SK-N-SH (cell line): ENCODE measurements at regions not wholly inside any gene's neighbourhood (a gene's known extent, or its start where the extent isn't known, plus 50 kb on each side); places are given as distances from the start of the nearest gene placed in this dataset.
"Not testable (repeated sequence)": the region's sequence is repeated elsewhere in the genome, so short reads cannot be mapped to it uniquely, and the experiment has no call there.

ENCODE experiments used
- CTCF ChIA-PET: fragments of 300-600, 350-600 bp; formaldehyde crosslinking; extraction: SDS; loops from one replicate; lab custom pipeline; 2021; lab: Yijun Ruan, JAX
- POLR2A ChIA-PET: fragments of 350-600 bp; sonication (Branson Sonifier 250); formaldehyde crosslinking; extraction: SDS; loops from one replicate; lab custom pipeline; 2020; ENCODE audit warnings: antibody characterized with exemption, inconsistent platforms; lab: Yijun Ruan, JAX
- DNase-seq: peaks from one replicate; pipeline ENCODE4 v3.0.0; 2012
- H2AFZ ChIP-seq: fragments of 200-600 bp; sonication (generic); 2 replicates; pipeline ENCODE4 v1.8.1; 2016; ENCODE audit warnings: antibody characterized with exemption, mild to moderate bottlenecking, low read depth
- H3F3A ChIP-seq: fragments of 200-600 bp; sonication (generic); replicated peaks from 2 replicates; pipeline ENCODE3; 2016; ENCODE audit warnings: antibody characterized with exemption, mild to moderate bottlenecking; ENCODE audit not compliant: insufficient read depth
- H3K27ac ChIP-seq, 2 experiments: fragments of 200-500 bp in 1 of 2; fragments of 200-600 bp in 1 of 2; sonication (Bioruptor generic) in 1 of 2; sonication (generic), shearing (Covaris generic) in 1 of 2; 2 replicates each; pipeline versions ENCODE4 v1.5.1 to v1.6.1; 2014 to 2016; ENCODE audit warnings: low read depth in 2 of 2, inconsistent platforms in 1 of 2, low read length in 1 of 2, mild to moderate bottlenecking in 1 of 2, mixed read lengths in 1 of 2
- H3K27me3 ChIP-seq: fragments of 200-600 bp; sonication (generic), shearing (Covaris generic); 2 replicates; pipeline ENCODE4 v1.6.1; 2016; ENCODE audit warnings: mixed run types; ENCODE audit not compliant: insufficient read depth
- H3K36me3 ChIP-seq, 2 experiments: fragments of 200-500 bp in 1 of 2; fragments of 200-600 bp in 1 of 2; sonication (Bioruptor generic) in 1 of 2; sonication (generic) in 1 of 2; replicated peaks in 1 of 2; 2 replicates each; pipeline versions ENCODE3 to v1.5.1; 2014 to 2016; ENCODE audit warnings: low read length in 1 of 2, mild to moderate bottlenecking in 1 of 2; ENCODE audit not compliant: insufficient read depth in 2 of 2, control insufficient read depth in 1 of 2
- H3K4me1 ChIP-seq, 2 experiments: fragments of 200-500 bp in 1 of 2; fragments of 200-600 bp in 1 of 2; sonication (Bioruptor generic) in 1 of 2; sonication (generic), shearing (Covaris generic) in 1 of 2; 2 replicates each; pipeline versions ENCODE4 v1.5.1 to v1.6.1; 2014 to 2016; ENCODE audit warnings: low read depth in 1 of 2, low read length in 1 of 2, mixed run types in 1 of 2; ENCODE audit not compliant: insufficient read depth in 2 of 2, control insufficient read depth in 1 of 2
- H3K4me2 ChIP-seq: fragments of 200-600 bp; sonication (generic), shearing (Covaris generic); 2 replicates; pipeline ENCODE4 v1.6.1; 2017; ENCODE audit warnings: mixed run types
- H3K4me3 ChIP-seq, 2 experiments: fragments of 200-500 bp in 1 of 2; fragments of 200-600 bp in 1 of 2; sonication (Bioruptor generic) in 1 of 2; sonication (generic), shearing (Covaris generic) in 1 of 2; 2 replicates each; pipeline versions ENCODE4 v1.5.1 to v1.8.1; 2014 to 2016; ENCODE audit warnings: low read depth in 2 of 2, inconsistent platforms in 1 of 2, low read length in 1 of 2, mild to moderate bottlenecking in 1 of 2, mixed read lengths in 1 of 2, moderate library complexity in 1 of 2
- H3K79me2 ChIP-seq: fragments of 200-600 bp; sonication (generic); 2 replicates; pipeline ENCODE4 v1.8.1; 2017; ENCODE audit warnings: mild to moderate bottlenecking; ENCODE audit not compliant: insufficient read depth
- H3K9ac ChIP-seq: fragments of 200-600 bp; sonication (generic); 2 replicates; pipeline ENCODE4 v1.6.1; 2017; ENCODE audit warnings: mixed run types
- H3K9me2 ChIP-seq: fragments of 200-600 bp; sonication (generic); 2 replicates; pipeline ENCODE4 v1.6.1; 2017; ENCODE audit warnings: mixed run types
- H3K9me3 ChIP-seq: fragments of 200-600 bp; sonication (generic); 2 replicates; pipeline ENCODE4 v1.6.1; 2017; ENCODE audit warnings: mixed run types, mild to moderate bottlenecking, moderate library complexity
- H4K20me1 ChIP-seq: fragments of 200-600 bp; sonication (generic); 2 replicates; pipeline ENCODE4 v1.6.1; 2017; ENCODE audit warnings: mild to moderate bottlenecking, mixed run types; ENCODE audit not compliant: insufficient read depth
- EP300 ChIP-seq, 2 experiments: IDR thresholded peaks; 2 replicates each; pipeline versions ENCODE4 v1.4.0 to v1.6.1; 2012; ENCODE audit warnings: borderline replicate concordance in 1 of 2, low read depth in 1 of 2, low read length in 1 of 2
- EZH2phosphoT487 ChIP-seq: fragments of 200-600 bp; sonication (generic); IDR thresholded peaks from 2 replicates; pipeline ENCODE4 v1.6.1; 2017; ENCODE audit warnings: low read depth, mixed run types, mild to moderate bottlenecking, antibody characterized with exemption, moderate library complexity, borderline replicate concordance
- FOXJ3 ChIP-seq: sonication (generic); formaldehyde crosslinking; IDR thresholded peaks from 2 replicates; pipeline ENCODE4 v1.5.1; 2020; ENCODE audit warnings: mild to moderate bottlenecking, missing genetic modification reagents
- FOXM1 ChIP-seq: IDR thresholded peaks from 2 replicates; pipeline ENCODE4 v1.4.0; 2012; ENCODE audit warnings: low read depth, mild to moderate bottlenecking
- MEF2A ChIP-seq: IDR thresholded peaks from 2 replicates; pipeline ENCODE4 v1.4.0; 2012; ENCODE audit warnings: low read depth, borderline replicate concordance
- NFIC ChIP-seq: IDR thresholded peaks from 2 replicates; pipeline ENCODE4 v1.4.0; 2012; ENCODE audit warnings: borderline replicate concordance
- RCOR1 ChIP-seq: fragments of 150-350 bp; IDR thresholded peaks from 2 replicates; pipeline ENCODE4 v1.6.1; 2017; ENCODE audit warnings: antibody characterized with exemption, low read length
- RFX5 ChIP-seq: IDR thresholded peaks from 2 replicates; pipeline ENCODE4 v1.6.1; 2012; ENCODE audit warnings: mild to moderate bottlenecking, improper control_type of control experiment, low read length
- SIN3A ChIP-seq: IDR thresholded peaks from 2 replicates; pipeline ENCODE4 v1.6.1; 2012; ENCODE audit warnings: low read depth, mild to moderate bottlenecking, low read length, moderate library complexity, borderline replicate concordance
- TEAD4 ChIP-seq: IDR thresholded peaks from 2 replicates; pipeline ENCODE4 v1.4.0; 2012; ENCODE audit warnings: mild to moderate bottlenecking, borderline replicate concordance; ENCODE audit not compliant: insufficient read depth
- WGBS: methylation state at CpG from one replicate; pipeline ENCODE4 v1.1.6; 2017; ENCODE audit warnings: low lambda C conversion rate; 5-methylcytosine and 5-hydroxymethylcytosine counted together
- TF ChIP-seq, protein P1 (sequence below): IDR thresholded peaks from 2 replicates; pipeline ENCODE4; 2012
- TF ChIP-seq, protein P2 (sequence below): fragments of 150-350 bp; IDR thresholded peaks from 2 replicates; pipeline ENCODE4 v1.6.1; 2016; ENCODE audit warnings: mild to moderate bottlenecking, low read depth, low read length
- TF ChIP-seq, protein P3 (sequence below): fragments of 200-600 bp; sonication (generic); IDR thresholded peaks from 2 replicates; pipeline ENCODE4 v1.6.1; 2017; ENCODE audit warnings: antibody characterized with exemption, mild to moderate bottlenecking, moderate library complexity
- TF ChIP-seq, protein P4 (sequence below): IDR thresholded peaks from 2 replicates; pipeline ENCODE4 v1.6.1; 2012; ENCODE audit warnings: mild to moderate bottlenecking, low read depth, low read length, moderate library complexity

DNA sequence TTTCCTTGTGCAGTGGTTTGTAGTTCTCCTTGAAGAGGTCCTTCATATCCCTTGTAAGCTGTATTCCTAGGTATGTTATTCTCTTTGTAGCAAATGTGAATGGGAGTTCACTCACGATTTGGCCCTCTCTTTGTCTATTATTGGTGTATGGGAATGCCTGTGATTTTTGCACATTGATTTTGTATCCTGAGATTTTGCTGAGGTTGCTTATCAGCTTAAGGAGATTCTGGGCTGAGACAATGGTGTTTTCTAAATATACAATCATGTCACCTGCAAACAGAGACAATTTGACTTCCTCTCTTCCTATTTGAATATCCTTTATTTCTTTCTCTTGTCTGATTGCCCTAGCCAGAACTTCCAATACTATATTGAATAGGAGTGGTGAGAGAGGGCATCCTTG lies 90.1 kb upstream of the ZBED5 start:
- CTCF ChIA-PET, result interaction anchor here (1.0 kb wide), 1 partner anchor 156 kb away, joined by 3 read pairs; no protein-coding TSS in a partner anchor
- H3K36me3 ChIP-seq, POLR2A ChIA-PET, H3K4me3 ChIP-seq, H3K9me3 ChIP-seq, H3K9me2 ChIP-seq, H3K9ac ChIP-seq, H3K27ac ChIP-seq, H4K20me1 ChIP-seq, H3K4me2 ChIP-seq, H3K79me2 ChIP-seq, H2AFZ ChIP-seq, DNase-seq, H3K27me3 ChIP-seq, H3K4me1 ChIP-seq, H3F3A ChIP-seq: not testable (repeated sequence)
- WGBS, result 0% methylated on average over 1 of the region's 1 CpG

DNA sequence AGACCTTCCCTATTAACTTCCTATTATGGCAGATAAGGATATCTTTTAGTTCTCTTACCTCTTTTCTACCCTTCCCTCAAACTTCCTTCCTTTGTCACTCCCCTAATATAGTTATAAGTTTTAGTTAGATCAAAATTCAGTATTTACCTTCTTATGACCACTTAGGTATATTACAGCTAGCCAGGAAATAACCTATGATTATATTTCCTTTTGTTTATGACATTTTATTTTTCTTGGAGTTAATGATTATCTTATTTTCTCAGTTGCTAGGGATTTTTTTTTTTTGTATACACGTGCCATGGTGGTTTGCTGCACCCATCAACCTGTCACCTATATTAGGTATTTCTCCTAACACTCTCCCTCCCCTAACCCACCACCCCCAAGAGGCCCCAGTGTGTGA lies 88.2 kb upstream of the ZBED5 start:
- DNase-seq, result no peak
- Histone ChIP-seq H3K9ac (no peak overlapping the region), H3K9me3 (no peaks in the 10 kb centered on the region), H3K36me3 (no peaks in the 10 kb centered on the region), H3F3A (no peaks in the 10 kb centered on the region), H3K4me3 (no peak overlapping the region), H3K9me2 (no peaks in the 10 kb centered on the region), H3K27me3 (no peaks in the 10 kb centered on the region), H2AFZ (no peak overlapping the region), H3K4me1 (no peaks in the 10 kb centered on the region), H3K79me2 (no peaks in the 10 kb centered on the region), H3K27ac (no peak overlapping the region), H3K4me2 (no peak overlapping the region), H4K20me1 (no peaks in the 10 kb centered on the region)
- ChIA-PET POLR2A (no interaction called here), CTCF (no interaction called here)
- TF ChIP-seq SIN3A (no peak), TEAD4 (no peak), FOXJ3 (CRISPR knock-in tag) (no peak), RCOR1 (no peak), EZH2phosphoT487 (no peak), NFIC (no peak), MEF2A (no peak), FOXM1 (no peak), EP300 (IDR thresholded peaks at IDR 0.05; ENCODE audit: borderline replicate concordance in 1 of 2, low read depth in 1 of 2, low read length in 1 of 2) (no peak), RFX5 (no peak)
- TF ChIP-seq, protein P1, sequence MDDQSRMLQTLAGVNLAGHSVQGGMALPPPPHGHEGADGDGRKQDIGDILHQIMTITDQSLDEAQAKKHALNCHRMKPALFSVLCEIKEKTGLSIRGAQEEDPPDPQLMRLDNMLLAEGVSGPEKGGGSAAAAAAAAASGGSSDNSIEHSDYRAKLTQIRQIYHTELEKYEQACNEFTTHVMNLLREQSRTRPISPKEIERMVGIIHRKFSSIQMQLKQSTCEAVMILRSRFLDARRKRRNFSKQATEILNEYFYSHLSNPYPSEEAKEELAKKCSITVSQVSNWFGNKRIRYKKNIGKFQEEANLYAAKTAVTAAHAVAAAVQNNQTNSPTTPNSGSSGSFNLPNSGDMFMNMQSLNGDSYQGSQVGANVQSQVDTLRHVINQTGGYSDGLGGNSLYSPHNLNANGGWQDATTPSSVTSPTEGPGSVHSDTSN, result no peak
- TF ChIP-seq, protein P2, sequence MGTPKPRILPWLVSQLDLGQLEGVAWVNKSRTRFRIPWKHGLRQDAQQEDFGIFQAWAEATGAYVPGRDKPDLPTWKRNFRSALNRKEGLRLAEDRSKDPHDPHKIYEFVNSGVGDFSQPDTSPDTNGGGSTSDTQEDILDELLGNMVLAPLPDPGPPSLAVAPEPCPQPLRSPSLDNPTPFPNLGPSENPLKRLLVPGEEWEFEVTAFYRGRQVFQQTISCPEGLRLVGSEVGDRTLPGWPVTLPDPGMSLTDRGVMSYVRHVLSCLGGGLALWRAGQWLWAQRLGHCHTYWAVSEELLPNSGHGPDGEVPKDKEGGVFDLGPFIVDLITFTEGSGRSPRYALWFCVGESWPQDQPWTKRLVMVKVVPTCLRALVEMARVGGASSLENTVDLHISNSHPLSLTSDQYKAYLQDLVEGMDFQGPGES, result no peak
- TF ChIP-seq, protein P3, sequence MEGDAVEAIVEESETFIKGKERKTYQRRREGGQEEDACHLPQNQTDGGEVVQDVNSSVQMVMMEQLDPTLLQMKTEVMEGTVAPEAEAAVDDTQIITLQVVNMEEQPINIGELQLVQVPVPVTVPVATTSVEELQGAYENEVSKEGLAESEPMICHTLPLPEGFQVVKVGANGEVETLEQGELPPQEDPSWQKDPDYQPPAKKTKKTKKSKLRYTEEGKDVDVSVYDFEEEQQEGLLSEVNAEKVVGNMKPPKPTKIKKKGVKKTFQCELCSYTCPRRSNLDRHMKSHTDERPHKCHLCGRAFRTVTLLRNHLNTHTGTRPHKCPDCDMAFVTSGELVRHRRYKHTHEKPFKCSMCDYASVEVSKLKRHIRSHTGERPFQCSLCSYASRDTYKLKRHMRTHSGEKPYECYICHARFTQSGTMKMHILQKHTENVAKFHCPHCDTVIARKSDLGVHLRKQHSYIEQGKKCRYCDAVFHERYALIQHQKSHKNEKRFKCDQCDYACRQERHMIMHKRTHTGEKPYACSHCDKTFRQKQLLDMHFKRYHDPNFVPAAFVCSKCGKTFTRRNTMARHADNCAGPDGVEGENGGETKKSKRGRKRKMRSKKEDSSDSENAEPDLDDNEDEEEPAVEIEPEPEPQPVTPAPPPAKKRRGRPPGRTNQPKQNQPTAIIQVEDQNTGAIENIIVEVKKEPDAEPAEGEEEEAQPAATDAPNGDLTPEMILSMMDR, result no peak
- TF ChIP-seq, protein P4, sequence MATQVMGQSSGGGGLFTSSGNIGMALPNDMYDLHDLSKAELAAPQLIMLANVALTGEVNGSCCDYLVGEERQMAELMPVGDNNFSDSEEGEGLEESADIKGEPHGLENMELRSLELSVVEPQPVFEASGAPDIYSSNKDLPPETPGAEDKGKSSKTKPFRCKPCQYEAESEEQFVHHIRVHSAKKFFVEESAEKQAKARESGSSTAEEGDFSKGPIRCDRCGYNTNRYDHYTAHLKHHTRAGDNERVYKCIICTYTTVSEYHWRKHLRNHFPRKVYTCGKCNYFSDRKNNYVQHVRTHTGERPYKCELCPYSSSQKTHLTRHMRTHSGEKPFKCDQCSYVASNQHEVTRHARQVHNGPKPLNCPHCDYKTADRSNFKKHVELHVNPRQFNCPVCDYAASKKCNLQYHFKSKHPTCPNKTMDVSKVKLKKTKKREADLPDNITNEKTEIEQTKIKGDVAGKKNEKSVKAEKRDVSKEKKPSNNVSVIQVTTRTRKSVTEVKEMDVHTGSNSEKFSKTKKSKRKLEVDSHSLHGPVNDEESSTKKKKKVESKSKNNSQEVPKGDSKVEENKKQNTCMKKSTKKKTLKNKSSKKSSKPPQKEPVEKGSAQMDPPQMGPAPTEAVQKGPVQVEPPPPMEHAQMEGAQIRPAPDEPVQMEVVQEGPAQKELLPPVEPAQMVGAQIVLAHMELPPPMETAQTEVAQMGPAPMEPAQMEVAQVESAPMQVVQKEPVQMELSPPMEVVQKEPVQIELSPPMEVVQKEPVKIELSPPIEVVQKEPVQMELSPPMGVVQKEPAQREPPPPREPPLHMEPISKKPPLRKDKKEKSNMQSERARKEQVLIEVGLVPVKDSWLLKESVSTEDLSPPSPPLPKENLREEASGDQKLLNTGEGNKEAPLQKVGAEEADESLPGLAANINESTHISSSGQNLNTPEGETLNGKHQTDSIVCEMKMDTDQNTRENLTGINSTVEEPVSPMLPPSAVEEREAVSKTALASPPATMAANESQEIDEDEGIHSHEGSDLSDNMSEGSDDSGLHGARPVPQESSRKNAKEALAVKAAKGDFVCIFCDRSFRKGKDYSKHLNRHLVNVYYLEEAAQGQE, result no peak
- WGBS, result 24% methylated on average over 1 of the region's 1 CpG
